ENCODE measurements at regions not wholly inside any gene's neighbourhood (a gene's known extent, or its start where the extent isn't known, plus 50 kb on each side); places are given as distances from the start of the nearest gene placed in this dataset.

DNA sequence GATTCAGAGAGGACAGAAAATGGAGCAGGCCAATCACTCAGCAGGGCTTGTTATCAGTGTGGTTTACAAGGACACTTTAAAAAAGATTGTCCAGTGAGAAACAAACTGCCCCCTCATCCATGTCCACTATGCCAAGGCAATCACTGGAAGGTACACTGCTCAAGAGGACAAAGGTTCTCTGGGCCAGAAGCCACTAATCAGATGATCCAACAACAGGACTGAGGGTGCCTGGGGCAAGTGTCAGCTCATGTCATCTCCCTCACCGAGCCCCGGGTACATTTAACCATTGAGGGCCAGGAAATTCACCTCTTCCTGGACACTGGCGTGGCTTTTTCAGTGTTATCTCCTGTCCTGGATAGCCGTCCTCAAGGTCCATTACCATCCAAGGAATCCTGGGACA is 513.7 kb upstream of the EPHA6 start:
- TF ChIP-seq, protein P1, sequence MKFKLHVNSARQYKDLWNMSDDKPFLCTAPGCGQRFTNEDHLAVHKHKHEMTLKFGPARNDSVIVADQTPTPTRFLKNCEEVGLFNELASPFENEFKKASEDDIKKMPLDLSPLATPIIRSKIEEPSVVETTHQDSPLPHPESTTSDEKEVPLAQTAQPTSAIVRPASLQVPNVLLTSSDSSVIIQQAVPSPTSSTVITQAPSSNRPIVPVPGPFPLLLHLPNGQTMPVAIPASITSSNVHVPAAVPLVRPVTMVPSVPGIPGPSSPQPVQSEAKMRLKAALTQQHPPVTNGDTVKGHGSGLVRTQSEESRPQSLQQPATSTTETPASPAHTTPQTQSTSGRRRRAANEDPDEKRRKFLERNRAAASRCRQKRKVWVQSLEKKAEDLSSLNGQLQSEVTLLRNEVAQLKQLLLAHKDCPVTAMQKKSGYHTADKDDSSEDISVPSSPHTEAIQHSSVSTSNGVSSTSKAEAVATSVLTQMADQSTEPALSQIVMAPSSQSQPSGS (CRISPR knock-in tag; IDR thresholded peaks at IDR 0.05), result no peak
- TF ChIP-seq HNRNPH1 (optimal IDR thresholded peaks at IDR 0.05; ENCODE audit: low read depth, low read length), result no peak
- no peak for TF ChIP-seq TGIF2 (CRISPR knock-in tag; IDR thresholded peaks at IDR 0.05)
- TF ChIP-seq ZSCAN29 (IDR thresholded peaks at IDR 0.05), result no peak
- TF ChIP-seq ARHGAP35 (IDR thresholded peaks at IDR 0.05; ENCODE audit: partially characterized antibody), result no peak
- no peak for TF ChIP-seq DMBX1 (CRISPR knock-in tag; IDR thresholded peaks at IDR 0.05; ENCODE audit: borderline replicate concordance)
- no peak for TF ChIP-seq ZNF384 (IDR thresholded peaks at IDR 0.05; ENCODE audit: low read depth, low read length)
- no peak for TF ChIP-seq SPI1 (IDR thresholded peaks at IDR 0.05; ENCODE audit: borderline replicate concordance, low read depth, low read length)
- Histone ChIP-seq H2AFZ (ENCODE audit: low read depth, low read length) (no peak overlapping the region), H3K4me1 (replicated peaks in 1 of 2; ENCODE audit: control insufficient read depth in 2 of 2, insufficient read depth in 2 of 2, low read length in 2 of 2) (no peaks in the 10 kb centered on the region), H3K9ac (ENCODE audit: insufficient read depth in 1 of 2, low read depth in 2 of 2, low read length in 2 of 2) (no peak overlapping the region), H3K36me3 (ENCODE audit: control insufficient read depth, insufficient read depth, low read length) (no peaks in the 10 kb centered on the region), H3K27ac (ENCODE audit: extremely low read depth, low read depth, low read length) (no peak overlapping the region), H3K4me3 (no peak overlapping the region), H4K20me1 (replicated peaks; ENCODE audit: control insufficient read depth, insufficient read depth, low read length) (no peaks in the 10 kb centered on the region), H3K9me3 (replicated peaks; ENCODE audit: control insufficient read depth, insufficient read depth, low read depth, low read length) (no peaks in the 10 kb centered on the region), H3K27me3 (ENCODE audit: control insufficient read depth in 2 of 2, insufficient read depth in 2 of 2, low read length in 2 of 2) (no peaks in the 10 kb centered on the region), H3K79me2 (ENCODE audit: control insufficient read depth, insufficient read depth, low read length) (no peaks in the 10 kb centered on the region), H3K4me2 (ENCODE audit: insufficient read depth, low read length) (no peak overlapping the region), H3K9me1 (ENCODE audit: control insufficient read depth, insufficient read depth, low read length) (no peaks in the 10 kb centered on the region)
- intact Hi-C loops (cut with micrococcal nuclease) (no loop called here), in situ Hi-C loops (cut with MboI) (no loop called here)
- BruUV-seq (replicated peaks), result no TSS peak
- ChIA-PET POLR2A (no interaction called here), CTCF (ENCODE audit: low intra/inter-chr PET ratio) (no interaction called here)
- DNase-seq (ENCODE audit: extremely low read depth in 1 of 4, low spot score in 3 of 4), result no peak
- no peak for ATAC-seq
- FAIRE-seq, result no peak
- 0% methylated on average over 3 of the region's 4 CpGs for WGBS (ENCODE audit: insufficient coverage, low coverage, missing lambda C conversion rate)

Measured in K562 (cell line).